Peyer's patch (tissue), 4 donors: ENCODE measurements at regions not wholly inside any gene's neighbourhood (a gene's known extent, or its start where the extent isn't known, plus 50 kb on each side); places are given as distances from the start of the nearest gene placed in this dataset.

Experiments
- CTCF ChIP-seq, 6 experiments: fragments of 450-650 bp in 4 of 6; fragments of 200-600 bp in 2 of 6; sonication (generic) in 1 of 6; IDR thresholded peaks; one replicate each; pipeline ENCODE4 v1.5.1; 2017 to 2019; ENCODE audit warnings: antibody characterized with exemption in 6 of 6, mild to moderate bottlenecking in 3 of 6, moderate library complexity in 1 of 6
- POLR2A ChIP-seq, 2 donors: fragments of 450-650 bp; IDR thresholded peaks; one replicate each; pipeline ENCODE4 v1.5.1; 2017; ENCODE audit warnings: antibody characterized with exemption in 2 of 2, mild to moderate bottlenecking in 2 of 2, moderate library complexity in 2 of 2

GRCh38 chr17:51422634-51423033, 162.3 kb downstream of the UTP18 start:
- no peak for TF ChIP-seq CTCF (IDR thresholded peaks at IDR 0.05)
- TF ChIP-seq POLR2A (IDR thresholded peaks at IDR 0.05) = no peak
